HL-60 (cell line): ENCODE measurements at regions not wholly inside any gene's neighbourhood (a gene's known extent, or its start where the extent isn't known, plus 50 kb on each side); places are given as distances from the start of the nearest gene placed in this dataset.
A peak's percentile ranks its signal among the peaks of the same experiment; 100 is the strongest.

ENCODE experiments used
- DNase-seq, 2 experiments: peaks; one replicate each; pipeline ENCODE4 v3.0.0-alpha.2; 2010 to 2020; ENCODE audit warnings: low read depth in 1 of 2, low spot score in 1 of 2
- H3K27ac ChIP-seq: fragments of 250-450 bp; sonication (Bioruptor Pico); replicated peaks from 2 replicates; pipeline ENCODE4 v1.5.1; 2020; ENCODE audit warnings: mild to moderate bottlenecking, moderate library complexity
- H3K27me3 ChIP-seq: fragments of 250-450 bp; sonication (Bioruptor Pico); 2 replicates; pipeline ENCODE4 v1.5.1; 2021; ENCODE audit warnings: mild to moderate bottlenecking, moderate library complexity; ENCODE audit not compliant: insufficient read depth, poor library complexity, severe bottlenecking
- H3K4me3 ChIP-seq: replicated peaks from 2 replicates; pipeline ENCODE4 v1.5.1; 2011; ENCODE audit warnings: mild to moderate bottlenecking, control low read depth, low read length; ENCODE audit not compliant: insufficient read depth
- CTCF ChIP-seq: IDR thresholded peaks from one replicate; pipeline ENCODE4 v1.5.1; 2011; ENCODE audit warnings: low read length, control low read depth, inconsistent platforms; ENCODE audit not compliant: insufficient read depth
- GABPA ChIP-seq: IDR thresholded peaks from 2 replicates; pipeline ENCODE4 v1.6.1; 2012; ENCODE audit warnings: low read depth
- POLR2AphosphoS5 ChIP-seq: IDR thresholded peaks from 2 replicates; pipeline ENCODE4 v1.6.1; 2012; ENCODE audit warnings: low read depth
- REST ChIP-seq: IDR thresholded peaks from 2 replicates; pipeline ENCODE4 v1.6.1; 2012; ENCODE audit warnings: low read depth; ENCODE audit not compliant: insufficient replicate concordance
- SPI1 ChIP-seq: IDR thresholded peaks from 2 replicates; pipeline ENCODE4 v1.6.1; 2012; ENCODE audit warnings: low read depth, mild to moderate bottlenecking, borderline replicate concordance

GRCh38 chr3:118626453-118626852 lies 408.2 kb downstream of the IGSF11 start:
- H3K4me3 ChIP-seq = no peak overlapping the region
- DNase-seq = no peak
- no peak overlapping the region for H3K27ac ChIP-seq
- H3K27me3 ChIP-seq = no peaks in the 10 kb centered on the region
- TF ChIP-seq CTCF = no peak
- TF ChIP-seq GABPA = no peak
- no peak for TF ChIP-seq POLR2AphosphoS5
- no peak for TF ChIP-seq REST
- TF ChIP-seq SPI1 = no peak

- Histone ChIP-seq H3K4me3 (no peak overlapping the region), H3K27ac (no peak overlapping the region)
These were observed 405.8 kb downstream of the IGSF11 start for GRCh38 chr3:118628704-118629341.

GRCh38 chr3:118629821-118630220 lies 404.8 kb downstream of the IGSF11 start:
- DNase-seq = no peak

More at GRCh38 chr3:118628704-118629341, 405.8 kb downstream of the IGSF11 start:
- no peaks in the 10 kb centered on the region for H3K27me3 ChIP-seq
- TF ChIP-seq POLR2AphosphoS5 (no peak), CTCF (peak; percentile 81), SPI1 (no peak)
- DNase-seq = peak; percentile 20 to 44

More at GRCh38 chr3:118629821-118630220, 404.8 kb downstream of the IGSF11 start:
- Histone ChIP-seq H3K27ac (no peak overlapping the region), H3K27me3 (no peaks in the 10 kb centered on the region), H3K4me3 (no peak overlapping the region)
- TF ChIP-seq CTCF (no peak), GABPA (no peak), POLR2AphosphoS5 (no peak), SPI1 (no peak), REST (no peak)
